ENCODE measurements at regions not wholly inside any gene's neighbourhood (a gene's known extent, or its start where the extent isn't known, plus 50 kb on each side); places are given as distances from the start of the nearest gene placed in this dataset.

DNA sequence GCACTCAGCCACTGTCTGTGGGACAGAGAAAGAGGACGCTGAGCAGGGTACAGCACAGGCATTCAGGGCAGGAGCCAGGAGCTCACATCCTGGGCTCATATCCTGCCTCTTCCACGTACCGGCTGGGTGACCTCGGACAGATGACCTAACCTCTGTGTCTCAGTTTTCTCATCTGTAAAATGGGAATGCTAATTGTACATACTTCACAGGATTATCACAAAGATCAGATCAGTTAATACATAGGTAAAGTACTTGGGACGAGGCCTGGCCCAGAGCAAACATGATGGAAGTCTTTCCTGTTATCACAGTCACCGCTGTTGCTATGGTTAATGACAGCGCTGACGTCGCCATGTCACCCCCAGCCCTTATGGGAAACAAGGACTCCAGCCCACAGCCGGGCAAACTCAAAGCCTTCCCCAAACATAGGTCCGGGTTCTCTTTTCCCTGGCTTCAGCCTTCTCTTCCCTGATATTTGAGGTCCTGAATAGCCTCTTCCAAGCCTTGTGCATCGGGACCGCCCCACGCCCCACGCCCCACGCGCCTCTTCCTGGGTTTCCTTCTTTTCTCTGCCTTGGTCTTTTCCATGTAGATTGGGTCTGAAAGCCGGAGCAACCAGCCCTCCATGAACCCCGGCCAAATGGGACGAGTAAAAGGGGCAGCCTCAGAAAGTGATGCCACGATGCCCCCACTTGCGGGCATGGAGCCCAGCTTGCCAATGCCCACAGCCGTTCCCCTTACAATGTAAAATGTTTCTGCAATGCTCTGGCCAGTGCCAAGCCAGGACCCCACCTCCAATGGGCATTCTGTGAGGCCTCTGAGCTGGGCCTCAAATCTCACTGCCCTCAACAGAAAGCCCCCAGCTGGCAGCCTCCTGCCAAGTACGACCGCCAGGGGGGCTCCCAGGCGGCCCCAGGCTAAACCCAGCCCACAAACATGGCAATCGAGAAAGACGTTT lies 125.4 kb downstream of the RFLNA start:
- TF ChIP-seq SP1 (CRISPR knock-in tag; conservative IDR thresholded peaks at IDR 0.05): no peak
- TF ChIP-seq, protein P1, sequence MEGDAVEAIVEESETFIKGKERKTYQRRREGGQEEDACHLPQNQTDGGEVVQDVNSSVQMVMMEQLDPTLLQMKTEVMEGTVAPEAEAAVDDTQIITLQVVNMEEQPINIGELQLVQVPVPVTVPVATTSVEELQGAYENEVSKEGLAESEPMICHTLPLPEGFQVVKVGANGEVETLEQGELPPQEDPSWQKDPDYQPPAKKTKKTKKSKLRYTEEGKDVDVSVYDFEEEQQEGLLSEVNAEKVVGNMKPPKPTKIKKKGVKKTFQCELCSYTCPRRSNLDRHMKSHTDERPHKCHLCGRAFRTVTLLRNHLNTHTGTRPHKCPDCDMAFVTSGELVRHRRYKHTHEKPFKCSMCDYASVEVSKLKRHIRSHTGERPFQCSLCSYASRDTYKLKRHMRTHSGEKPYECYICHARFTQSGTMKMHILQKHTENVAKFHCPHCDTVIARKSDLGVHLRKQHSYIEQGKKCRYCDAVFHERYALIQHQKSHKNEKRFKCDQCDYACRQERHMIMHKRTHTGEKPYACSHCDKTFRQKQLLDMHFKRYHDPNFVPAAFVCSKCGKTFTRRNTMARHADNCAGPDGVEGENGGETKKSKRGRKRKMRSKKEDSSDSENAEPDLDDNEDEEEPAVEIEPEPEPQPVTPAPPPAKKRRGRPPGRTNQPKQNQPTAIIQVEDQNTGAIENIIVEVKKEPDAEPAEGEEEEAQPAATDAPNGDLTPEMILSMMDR (IDR thresholded peaks at IDR 0.05): no peak
- TF ChIP-seq, protein P2, sequence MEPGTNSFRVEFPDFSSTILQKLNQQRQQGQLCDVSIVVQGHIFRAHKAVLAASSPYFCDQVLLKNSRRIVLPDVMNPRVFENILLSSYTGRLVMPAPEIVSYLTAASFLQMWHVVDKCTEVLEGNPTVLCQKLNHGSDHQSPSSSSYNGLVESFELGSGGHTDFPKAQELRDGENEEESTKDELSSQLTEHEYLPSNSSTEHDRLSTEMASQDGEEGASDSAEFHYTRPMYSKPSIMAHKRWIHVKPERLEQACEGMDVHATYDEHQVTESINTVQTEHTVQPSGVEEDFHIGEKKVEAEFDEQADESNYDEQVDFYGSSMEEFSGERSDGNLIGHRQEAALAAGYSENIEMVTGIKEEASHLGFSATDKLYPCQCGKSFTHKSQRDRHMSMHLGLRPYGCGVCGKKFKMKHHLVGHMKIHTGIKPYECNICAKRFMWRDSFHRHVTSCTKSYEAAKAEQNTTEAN (CRISPR knock-in tag; IDR thresholded peaks at IDR 0.05): no peak
- TF ChIP-seq, protein P3, sequence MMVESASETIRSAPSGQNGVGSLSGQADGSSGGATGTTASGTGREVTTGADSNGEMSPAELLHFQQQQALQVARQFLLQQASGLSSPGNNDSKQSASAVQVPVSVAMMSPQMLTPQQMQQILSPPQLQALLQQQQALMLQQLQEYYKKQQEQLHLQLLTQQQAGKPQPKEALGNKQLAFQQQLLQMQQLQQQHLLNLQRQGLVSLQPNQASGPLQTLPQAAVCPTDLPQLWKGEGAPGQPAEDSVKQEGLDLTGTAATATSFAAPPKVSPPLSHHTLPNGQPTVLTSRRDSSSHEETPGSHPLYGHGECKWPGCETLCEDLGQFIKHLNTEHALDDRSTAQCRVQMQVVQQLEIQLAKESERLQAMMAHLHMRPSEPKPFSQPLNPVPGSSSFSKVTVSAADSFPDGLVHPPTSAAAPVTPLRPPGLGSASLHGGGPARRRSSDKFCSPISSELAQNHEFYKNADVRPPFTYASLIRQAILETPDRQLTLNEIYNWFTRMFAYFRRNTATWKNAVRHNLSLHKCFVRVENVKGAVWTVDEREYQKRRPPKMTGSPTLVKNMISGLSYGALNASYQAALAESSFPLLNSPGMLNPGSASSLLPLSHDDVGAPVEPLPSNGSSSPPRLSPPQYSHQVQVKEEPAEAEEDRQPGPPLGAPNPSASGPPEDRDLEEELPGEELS (CRISPR knock-in tag; IDR thresholded peaks at IDR 0.05): no peak
- no peak for TF ChIP-seq ESRRA (CRISPR knock-in tag; IDR thresholded peaks at IDR 0.05; ENCODE audit: borderline replicate concordance)
- TF ChIP-seq, protein P4, sequence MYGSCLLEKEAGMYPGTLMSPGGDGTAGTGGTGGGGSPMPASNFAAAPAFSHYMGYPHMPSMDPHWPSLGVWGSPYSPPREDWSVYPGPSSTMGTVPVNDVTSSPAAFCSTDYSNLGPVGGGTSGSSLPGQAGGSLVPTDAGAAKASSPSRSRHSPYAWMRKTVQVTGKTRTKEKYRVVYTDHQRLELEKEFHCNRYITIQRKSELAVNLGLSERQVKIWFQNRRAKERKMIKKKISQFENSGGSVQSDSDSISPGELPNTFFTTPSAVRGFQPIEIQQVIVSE (CRISPR knock-in tag; IDR thresholded peaks at IDR 0.05; ENCODE audit: borderline replicate concordance): no peak
- TF ChIP-seq, protein P5, sequence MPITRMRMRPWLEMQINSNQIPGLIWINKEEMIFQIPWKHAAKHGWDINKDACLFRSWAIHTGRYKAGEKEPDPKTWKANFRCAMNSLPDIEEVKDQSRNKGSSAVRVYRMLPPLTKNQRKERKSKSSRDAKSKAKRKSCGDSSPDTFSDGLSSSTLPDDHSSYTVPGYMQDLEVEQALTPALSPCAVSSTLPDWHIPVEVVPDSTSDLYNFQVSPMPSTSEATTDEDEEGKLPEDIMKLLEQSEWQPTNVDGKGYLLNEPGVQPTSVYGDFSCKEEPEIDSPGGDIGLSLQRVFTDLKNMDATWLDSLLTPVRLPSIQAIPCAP (CRISPR knock-in tag; IDR thresholded peaks at IDR 0.05): no peak
- TF ChIP-seq, protein P6, sequence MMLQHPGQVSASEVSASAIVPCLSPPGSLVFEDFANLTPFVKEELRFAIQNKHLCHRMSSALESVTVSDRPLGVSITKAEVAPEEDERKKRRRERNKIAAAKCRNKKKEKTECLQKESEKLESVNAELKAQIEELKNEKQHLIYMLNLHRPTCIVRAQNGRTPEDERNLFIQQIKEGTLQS (CRISPR knock-in tag; conservative IDR thresholded peaks at IDR 0.05): no peak
- TF ChIP-seq, protein P7, sequence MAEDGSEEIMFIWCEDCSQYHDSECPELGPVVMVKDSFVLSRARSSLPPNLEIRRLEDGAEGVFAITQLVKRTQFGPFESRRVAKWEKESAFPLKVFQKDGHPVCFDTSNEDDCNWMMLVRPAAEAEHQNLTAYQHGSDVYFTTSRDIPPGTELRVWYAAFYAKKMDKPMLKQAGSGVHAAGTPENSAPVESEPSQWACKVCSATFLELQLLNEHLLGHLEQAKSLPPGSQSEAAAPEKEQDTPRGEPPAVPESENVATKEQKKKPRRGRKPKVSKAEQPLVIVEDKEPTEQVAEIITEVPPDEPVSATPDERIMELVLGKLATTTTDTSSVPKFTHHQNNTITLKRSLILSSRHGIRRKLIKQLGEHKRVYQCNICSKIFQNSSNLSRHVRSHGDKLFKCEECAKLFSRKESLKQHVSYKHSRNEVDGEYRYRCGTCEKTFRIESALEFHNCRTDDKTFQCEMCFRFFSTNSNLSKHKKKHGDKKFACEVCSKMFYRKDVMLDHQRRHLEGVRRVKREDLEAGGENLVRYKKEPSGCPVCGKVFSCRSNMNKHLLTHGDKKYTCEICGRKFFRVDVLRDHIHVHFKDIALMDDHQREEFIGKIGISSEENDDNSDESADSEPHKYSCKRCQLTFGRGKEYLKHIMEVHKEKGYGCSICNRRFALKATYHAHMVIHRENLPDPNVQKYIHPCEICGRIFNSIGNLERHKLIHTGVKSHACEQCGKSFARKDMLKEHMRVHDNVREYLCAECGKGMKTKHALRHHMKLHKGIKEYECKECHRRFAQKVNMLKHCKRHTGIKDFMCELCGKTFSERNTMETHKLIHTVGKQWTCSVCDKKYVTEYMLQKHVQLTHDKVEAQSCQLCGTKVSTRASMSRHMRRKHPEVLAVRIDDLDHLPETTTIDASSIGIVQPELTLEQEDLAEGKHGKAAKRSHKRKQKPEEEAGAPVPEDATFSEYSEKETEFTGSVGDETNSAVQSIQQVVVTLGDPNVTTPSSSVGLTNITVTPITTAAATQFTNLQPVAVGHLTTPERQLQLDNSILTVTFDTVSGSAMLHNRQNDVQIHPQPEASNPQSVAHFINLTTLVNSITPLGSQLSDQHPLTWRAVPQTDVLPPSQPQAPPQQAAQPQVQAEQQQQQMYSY (CRISPR knock-in tag; IDR thresholded peaks at IDR 0.05): no peak
- TF ChIP-seq, protein P8, sequence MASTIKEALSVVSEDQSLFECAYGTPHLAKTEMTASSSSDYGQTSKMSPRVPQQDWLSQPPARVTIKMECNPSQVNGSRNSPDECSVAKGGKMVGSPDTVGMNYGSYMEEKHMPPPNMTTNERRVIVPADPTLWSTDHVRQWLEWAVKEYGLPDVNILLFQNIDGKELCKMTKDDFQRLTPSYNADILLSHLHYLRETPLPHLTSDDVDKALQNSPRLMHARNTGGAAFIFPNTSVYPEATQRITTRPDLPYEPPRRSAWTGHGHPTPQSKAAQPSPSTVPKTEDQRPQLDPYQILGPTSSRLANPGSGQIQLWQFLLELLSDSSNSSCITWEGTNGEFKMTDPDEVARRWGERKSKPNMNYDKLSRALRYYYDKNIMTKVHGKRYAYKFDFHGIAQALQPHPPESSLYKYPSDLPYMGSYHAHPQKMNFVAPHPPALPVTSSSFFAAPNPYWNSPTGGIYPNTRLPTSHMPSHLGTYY (CRISPR knock-in tag; IDR thresholded peaks at IDR 0.05): no peak
- no peak for TF ChIP-seq RELA (CRISPR knock-in tag; IDR thresholded peaks at IDR 0.05; ENCODE audit: borderline replicate concordance)

Data from WTC11 (cell line).